Uterus (tissue), 3 donors: ENCODE measurements at regions not wholly inside any gene's neighbourhood (a gene's known extent, or its start where the extent isn't known, plus 50 kb on each side); places are given as distances from the start of the nearest gene placed in this dataset.

ENCODE experiments used
- DNase-seq, 2 donors: peaks; one replicate each; pipeline ENCODE4 v3.0.0-alpha.2; 2019 to 2020
- H3K27ac ChIP-seq, 2 donors: fragments of 200-600 bp; sonication (generic); 1 replicate in 1 of 2; 2 replicates in 1 of 2; pipeline ENCODE4 v1.5.1; 2016 to 2018
- H3K27me3 ChIP-seq, 2 donors: fragments of 200-600 bp; sonication (generic); one replicate each; pipeline ENCODE4 v1.5.1; 2018 to 2019; ENCODE audit warnings: control low read depth in 1 of 2
- H3K36me3 ChIP-seq, 2 donors: fragments of 200-600 bp; sonication (generic); one replicate each; pipeline ENCODE4 v1.5.1; 2019; ENCODE audit warnings: control low read depth in 1 of 2
- H3K4me1 ChIP-seq, 2 donors: fragments of 200-600 bp; sonication (generic); one replicate each; pipeline ENCODE4 v1.5.1; 2018 to 2019; ENCODE audit warnings: control low read depth in 1 of 2
- H3K4me3 ChIP-seq, 2 donors: fragments of 200-600 bp; sonication (generic); 1 replicate in 1 of 2; 2 replicates in 1 of 2; pipeline ENCODE4 v1.5.1; 2018 to 2019; ENCODE audit warnings: mild to moderate bottlenecking in 1 of 2
- H3K9me3 ChIP-seq, 2 donors: fragments of 200-600 bp; sonication (generic); one replicate each; pipeline ENCODE4 v1.5.1; 2019; ENCODE audit warnings: control low read depth in 1 of 2
- POLR2A ChIP-seq, 2 donors: fragments of 450-650 bp; IDR thresholded peaks; one replicate each; pipeline ENCODE4 v1.6.1; 2016; ENCODE audit warnings: antibody characterized with exemption in 2 of 2, mild to moderate bottlenecking in 1 of 2, moderate library complexity in 1 of 2
- intact Hi-C: fragments of 100-400 bp; cut with DNase I; formaldehyde crosslinking; loops from one replicate; pipeline ENCODE4 v1.15.1; 2023; ENCODE audit warnings: low total_unique reads
- TF ChIP-seq, protein P1 (sequence below), 4 experiments: fragments of 200-600 bp in 2 of 4; fragments of 450-650 bp in 2 of 4; sonication (generic) in 2 of 4; IDR thresholded peaks; one replicate each; pipeline ENCODE4 v1.5.1; 2016 to 2019; ENCODE audit warnings: antibody characterized with exemption in 4 of 4, mild to moderate bottlenecking in 2 of 4, moderate library complexity in 1 of 4
- donor health status: DM: yes; HTN: yes; CAD: no.

GRCh38 chr14:94953541-94954260 lies 183.8 kb upstream of the GSC start:
- DNase-seq, result no peak
- intact Hi-C loops, result no loop called here
- TF ChIP-seq, protein P1, sequence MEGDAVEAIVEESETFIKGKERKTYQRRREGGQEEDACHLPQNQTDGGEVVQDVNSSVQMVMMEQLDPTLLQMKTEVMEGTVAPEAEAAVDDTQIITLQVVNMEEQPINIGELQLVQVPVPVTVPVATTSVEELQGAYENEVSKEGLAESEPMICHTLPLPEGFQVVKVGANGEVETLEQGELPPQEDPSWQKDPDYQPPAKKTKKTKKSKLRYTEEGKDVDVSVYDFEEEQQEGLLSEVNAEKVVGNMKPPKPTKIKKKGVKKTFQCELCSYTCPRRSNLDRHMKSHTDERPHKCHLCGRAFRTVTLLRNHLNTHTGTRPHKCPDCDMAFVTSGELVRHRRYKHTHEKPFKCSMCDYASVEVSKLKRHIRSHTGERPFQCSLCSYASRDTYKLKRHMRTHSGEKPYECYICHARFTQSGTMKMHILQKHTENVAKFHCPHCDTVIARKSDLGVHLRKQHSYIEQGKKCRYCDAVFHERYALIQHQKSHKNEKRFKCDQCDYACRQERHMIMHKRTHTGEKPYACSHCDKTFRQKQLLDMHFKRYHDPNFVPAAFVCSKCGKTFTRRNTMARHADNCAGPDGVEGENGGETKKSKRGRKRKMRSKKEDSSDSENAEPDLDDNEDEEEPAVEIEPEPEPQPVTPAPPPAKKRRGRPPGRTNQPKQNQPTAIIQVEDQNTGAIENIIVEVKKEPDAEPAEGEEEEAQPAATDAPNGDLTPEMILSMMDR (IDR thresholded peaks at IDR 0.05), result no peak
- TF ChIP-seq POLR2A (IDR thresholded peaks at IDR 0.05), result no peak

DNA sequence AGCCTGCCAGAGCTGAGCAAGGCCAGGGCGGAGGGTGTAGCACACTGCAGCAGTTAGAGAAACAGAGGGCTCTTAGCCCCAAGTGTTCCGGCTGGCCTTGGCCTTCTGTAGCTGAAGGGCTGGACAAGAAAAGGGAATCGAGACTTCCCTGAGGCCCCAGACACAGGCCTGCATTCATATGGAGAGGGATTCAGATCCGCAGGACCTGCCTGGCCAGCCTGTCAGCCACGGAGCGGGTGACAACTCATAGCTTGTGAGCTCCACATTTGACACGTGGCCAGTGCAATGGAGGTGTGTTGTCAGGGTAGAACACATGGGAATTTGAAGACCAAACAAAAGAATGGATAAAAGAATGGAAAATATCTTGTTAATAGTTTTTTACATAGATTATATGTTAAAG lies 182.2 kb upstream of the GSC start:
- no peaks in the 10 kb centered on the region for H3K36me3 ChIP-seq
- TF ChIP-seq POLR2A (IDR thresholded peaks at IDR 0.05), result no peak
- TF ChIP-seq, protein P1 (IDR thresholded peaks at IDR 0.05), result no peak
- H3K27me3 ChIP-seq, result no peaks in the 10 kb centered on the region
- no peak overlapping the region for H3K27ac ChIP-seq
- H3K9me3 ChIP-seq, result no peaks in the 10 kb centered on the region
- no peak for DNase-seq
- intact Hi-C loops, result no loop called here
- H3K4me1 ChIP-seq, result no peaks in the 10 kb centered on the region
- H3K4me3 ChIP-seq, result no peak overlapping the region

More at GRCh38 chr14:94953541-94954260, 183.8 kb upstream of the GSC start:
- no peaks in the 10 kb centered on the region for H3K9me3 ChIP-seq
- H3K27me3 ChIP-seq, result no peaks in the 10 kb centered on the region
- H3K36me3 ChIP-seq, result no peaks in the 10 kb centered on the region
- H3K27ac ChIP-seq, result no peak overlapping the region
- no peak overlapping the region for H3K4me3 ChIP-seq
- no peaks in the 10 kb centered on the region for H3K4me1 ChIP-seq

- Histone ChIP-seq H3K9me3 (no peaks in the 10 kb centered on the region), H3K27ac (no peak overlapping the region), H3K4me3 (no peak overlapping the region), H3K27me3 (no peaks in the 10 kb centered on the region), H3K4me1 (no peaks in the 10 kb centered on the region), H3K36me3 (no peaks in the 10 kb centered on the region)
- DNase-seq, result no peak
- intact Hi-C loops, result no loop called here
- TF ChIP-seq POLR2A (IDR thresholded peaks at IDR 0.05), result no peak
- TF ChIP-seq, protein P1 (IDR thresholded peaks at IDR 0.05), result no peak
Observed at GRCh38 chr14:94946244-94946643, 176.3 kb upstream of the GSC start.

- Histone ChIP-seq H3K27ac (no peak overlapping the region), H3K4me1 (no peaks in the 10 kb centered on the region), H3K9me3 (no peaks in the 10 kb centered on the region), H3K27me3 (no peaks in the 10 kb centered on the region), H3K4me3 (no peak overlapping the region), H3K36me3 (no peaks in the 10 kb centered on the region)
- DNase-seq, result no peak
- TF ChIP-seq, protein P1 (IDR thresholded peaks at IDR 0.05), result no peak
- no peak for TF ChIP-seq POLR2A (IDR thresholded peaks at IDR 0.05)
- intact Hi-C loops, result no loop called here
Observed at GRCh38 chr14:94945615-94946014, 175.7 kb upstream of the GSC start.

DNA sequence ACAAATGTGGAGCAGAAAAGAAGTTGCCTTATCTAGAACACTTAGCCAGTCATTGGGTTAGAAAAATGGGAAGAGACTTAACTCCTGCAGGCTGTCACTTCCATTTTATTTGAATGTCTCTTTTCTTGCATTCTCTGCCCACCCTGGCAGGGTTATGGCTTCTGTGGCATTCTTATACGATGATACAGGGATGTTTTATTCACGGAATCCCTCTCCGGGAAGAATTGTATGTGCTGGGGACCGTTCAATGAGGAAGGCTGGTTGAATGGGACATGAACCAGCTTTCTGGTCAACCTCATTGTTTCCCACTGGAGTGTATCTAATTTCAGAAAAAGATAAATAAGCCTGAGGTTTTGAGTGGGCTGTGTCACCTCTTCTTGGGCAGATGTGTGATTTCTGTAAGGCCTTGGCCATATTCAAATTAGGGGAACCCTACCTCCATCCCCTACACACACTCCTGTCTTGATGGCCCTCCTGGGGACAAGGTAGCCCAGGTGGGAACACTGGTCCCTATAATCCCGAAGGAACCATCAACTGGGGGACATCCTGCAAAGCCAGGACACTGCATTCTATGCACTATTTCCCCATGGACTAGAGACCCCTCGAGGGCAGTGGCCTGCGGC lies 174.8 kb upstream of the GSC start:
- Histone ChIP-seq H3K36me3 (no peaks in the 10 kb centered on the region), H3K4me1 (no peaks in the 10 kb centered on the region), H3K9me3 (no peaks in the 10 kb centered on the region), H3K4me3 (no peak overlapping the region), H3K27me3 (no peaks in the 10 kb centered on the region), H3K27ac (no peak overlapping the region)
- intact Hi-C loops, result no loop called here
- TF ChIP-seq POLR2A (IDR thresholded peaks at IDR 0.05), result no peak
- TF ChIP-seq, protein P1 (IDR thresholded peaks at IDR 0.05), result no peak
- no peak for DNase-seq
